HUES48 (cell line): ENCODE measurements at regions not wholly inside any gene's neighbourhood (a gene's known extent, or its start where the extent isn't known, plus 50 kb on each side); places are given as distances from the start of the nearest gene placed in this dataset.
"Not testable (repeated sequence)": the region's sequence is repeated elsewhere in the genome, so short reads cannot be mapped to it uniquely, and the experiment has no call there.

Source experiments
- H3K27ac ChIP-seq: one replicate; pipeline ENCODE4 v1.7.0; 2013; ENCODE audit warnings: low read depth, low read length, inconsistent platforms
- H3K27me3 ChIP-seq: 2 replicates; pipeline ENCODE4 v1.6.1; 2013; ENCODE audit warnings: mild to moderate bottlenecking, low read length; ENCODE audit not compliant: control insufficient read depth, insufficient read depth
- H3K36me3 ChIP-seq: 2 replicates; pipeline ENCODE4 v1.6.1; 2013; ENCODE audit warnings: low read length; ENCODE audit not compliant: control insufficient read depth, insufficient read depth
- H3K4me1 ChIP-seq: 2 replicates; pipeline ENCODE4 v1.6.1; 2013; ENCODE audit warnings: mild to moderate bottlenecking, low read length; ENCODE audit not compliant: control insufficient read depth, insufficient read depth
- H3K4me3 ChIP-seq: 2 replicates; pipeline ENCODE4 v1.5.1; 2013; ENCODE audit warnings: mild to moderate bottlenecking, low read depth, low read length
- H3K9ac ChIP-seq: 2 replicates; pipeline ENCODE4 v1.6.1; 2013; ENCODE audit warnings: mild to moderate bottlenecking, low read depth, low read length, moderate library complexity
- H3K9me3 ChIP-seq: 2 replicates; pipeline ENCODE4 v1.6.1; 2013; ENCODE audit warnings: low read length; ENCODE audit not compliant: control insufficient read depth, insufficient read depth

- Histone ChIP-seq H3K36me3 (no peaks in the 10 kb centered on the region), H3K4me3 (no peak overlapping the region), H3K9me3 (no peaks in the 10 kb centered on the region), H3K27me3 (no peaks in the 10 kb centered on the region), H3K9ac (no peak overlapping the region), H3K4me1 (no peaks in the 10 kb centered on the region), H3K27ac (no peak overlapping the region)
Observed at GRCh38 chrX:13493659-13494058, 75.7 kb upstream of the EGFL6 start.

GRCh38 chrX:13492286-13492685 is 77.1 kb upstream of the EGFL6 start:
- Histone ChIP-seq H3K9me3 (no peaks in the 10 kb centered on the region), H3K4me1 (peaks cover 8% of the 10 kb centered on the region), H3K36me3 (no peaks in the 10 kb centered on the region), H3K27me3 (no peaks in the 10 kb centered on the region), H3K9ac (no peak overlapping the region), H3K27ac (no peak overlapping the region), H3K4me3 (no peak overlapping the region)

- no peak overlapping the region for H3K9ac ChIP-seq
- H3K4me1 ChIP-seq = peaks cover 12% of the 10 kb centered on the region
- no peak overlapping the region for H3K27ac ChIP-seq
- H3K4me3 ChIP-seq = no peak overlapping the region
- no peaks in the 10 kb centered on the region for H3K36me3 ChIP-seq
- H3K27me3 ChIP-seq = no peaks in the 10 kb centered on the region
- no peaks in the 10 kb centered on the region for H3K9me3 ChIP-seq
Observed at GRCh38 chrX:13491061-13491460, 78.3 kb upstream of the EGFL6 start.

- Histone ChIP-seq H3K9ac (no peak overlapping the region), H3K9me3 (no peaks in the 10 kb centered on the region), H3K27me3 (no peaks in the 10 kb centered on the region), H3K36me3 (no peaks in the 10 kb centered on the region), H3K27ac (no peak overlapping the region), H3K4me1 (peaks cover 12% of the 10 kb centered on the region), H3K4me3 (no peak overlapping the region)
Observed at GRCh38 chrX:13489454-13489853, 79.9 kb upstream of the EGFL6 start.

- peak overlapping the region; percentile 42; the same call in 1 of the 2 replicates for H3K9ac ChIP-seq
Observed at GRCh38 chrX:13487731-13488505, 81.5 kb upstream of the EGFL6 start.

GRCh38 chrX:13485167-13485566 is 84.2 kb upstream of the EGFL6 start:
- Histone ChIP-seq H3K4me1 (peaks cover 12% of the 10 kb centered on the region), H3K27me3 (no peaks in the 10 kb centered on the region), H3K9ac (no peak overlapping the region), H3K9me3 (no peaks in the 10 kb centered on the region), H3K27ac (no peak overlapping the region), H3K36me3 (no peaks in the 10 kb centered on the region), H3K4me3 (no peak overlapping the region)

More at GRCh38 chrX:13487731-13488505, 81.5 kb upstream of the EGFL6 start:
- Histone ChIP-seq H3K9me3 (no peaks in the 10 kb centered on the region), H3K4me1 (peaks cover 12% of the 10 kb centered on the region), H3K27me3 (no peaks in the 10 kb centered on the region), H3K4me3 (no peak overlapping the region), H3K27ac (peak overlapping the region; percentile 89), H3K36me3 (no peaks in the 10 kb centered on the region)

- no peak overlapping the region for H3K4me3 ChIP-seq
Observed at GRCh38 chrX:13483773-13484172, 85.6 kb upstream of the EGFL6 start.

GRCh38 chrX:13482746-13483541 is 86.5 kb upstream of the EGFL6 start:
- H3K9ac ChIP-seq = no peak overlapping the region
- H3K27ac ChIP-seq = no peak overlapping the region
- H3K27me3 ChIP-seq = no peaks in the 10 kb centered on the region
- H3K4me1 ChIP-seq = peaks cover 11% of the 10 kb centered on the region
- no peaks in the 10 kb centered on the region for H3K9me3 ChIP-seq
- H3K4me3 ChIP-seq = no peak overlapping the region
- no peaks in the 10 kb centered on the region for H3K36me3 ChIP-seq

More at GRCh38 chrX:13483773-13484172, 85.6 kb upstream of the EGFL6 start:
- Histone ChIP-seq H3K27me3 (no peaks in the 10 kb centered on the region), H3K9ac (no peak overlapping the region), H3K4me1 (peaks cover 12% of the 10 kb centered on the region), H3K36me3 (no peaks in the 10 kb centered on the region), H3K27ac (no peak overlapping the region), H3K9me3 (no peaks in the 10 kb centered on the region)

GRCh38 chrX:13480780-13481179 is 88.6 kb upstream of the EGFL6 start:
- H3K4me1 ChIP-seq, H3K4me3 ChIP-seq, H3K27me3 ChIP-seq, H3K9ac ChIP-seq, H3K9me3 ChIP-seq, H3K36me3 ChIP-seq, H3K27ac ChIP-seq: not testable (repeated sequence)

GRCh38 chrX:13479452-13479813 is 90.0 kb upstream of the EGFL6 start:
- Histone ChIP-seq H3K27ac (no peak overlapping the region), H3K4me3 (no peak overlapping the region), H3K9me3 (no peaks in the 10 kb centered on the region), H3K9ac (no peak overlapping the region), H3K4me1 (no peaks in the 10 kb centered on the region), H3K27me3 (no peaks in the 10 kb centered on the region), H3K36me3 (no peaks in the 10 kb centered on the region)

GRCh38 chrX:13478740-13479451 is 90.5 kb upstream of the EGFL6 start:
- Histone ChIP-seq H3K36me3 (no peaks in the 10 kb centered on the region), H3K9ac (no peak overlapping the region), H3K4me3 (no peak overlapping the region), H3K9me3 (no peaks in the 10 kb centered on the region), H3K4me1 (no peaks in the 10 kb centered on the region), H3K27ac (no peak overlapping the region), H3K27me3 (no peaks in the 10 kb centered on the region)
